ENCODE measurements at regions not wholly inside any gene's neighbourhood (a gene's known extent, or its start where the extent isn't known, plus 50 kb on each side); places are given as distances from the start of the nearest gene placed in this dataset.
A peak's percentile ranks its signal among the peaks of the same experiment; 100 is the strongest.

DNA sequence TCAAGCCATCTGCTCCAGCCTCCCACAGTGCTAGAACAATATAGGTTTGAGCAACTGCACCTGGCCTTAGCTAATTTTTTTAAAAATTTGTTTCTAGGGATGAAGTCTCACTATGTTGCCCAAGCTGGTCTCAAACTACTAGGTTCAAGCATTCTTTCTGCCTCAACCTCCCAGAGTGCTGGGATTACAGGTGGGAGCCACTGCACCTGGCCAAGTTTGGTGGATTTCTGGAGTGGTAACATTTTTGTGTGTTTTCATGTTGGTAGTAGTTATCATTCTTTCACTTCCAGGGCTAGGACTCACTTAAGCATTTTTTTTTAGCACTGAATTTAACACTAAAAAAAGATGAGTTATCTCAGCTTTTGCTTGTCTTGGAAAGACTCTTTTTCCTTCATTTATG, 328.0 kb upstream of the RGS6 start:
- no peak for ATAC-seq (ENCODE audit: insufficient read depth, low read depth)
- H3K9ac ChIP-seq (ENCODE audit: low read depth, low read length), result no peak overlapping the region; the same call in 1 of the 2 replicates
- peak overlapping the region; percentile 73 for H3K27ac ChIP-seq (ENCODE audit: low read length)

DNA sequence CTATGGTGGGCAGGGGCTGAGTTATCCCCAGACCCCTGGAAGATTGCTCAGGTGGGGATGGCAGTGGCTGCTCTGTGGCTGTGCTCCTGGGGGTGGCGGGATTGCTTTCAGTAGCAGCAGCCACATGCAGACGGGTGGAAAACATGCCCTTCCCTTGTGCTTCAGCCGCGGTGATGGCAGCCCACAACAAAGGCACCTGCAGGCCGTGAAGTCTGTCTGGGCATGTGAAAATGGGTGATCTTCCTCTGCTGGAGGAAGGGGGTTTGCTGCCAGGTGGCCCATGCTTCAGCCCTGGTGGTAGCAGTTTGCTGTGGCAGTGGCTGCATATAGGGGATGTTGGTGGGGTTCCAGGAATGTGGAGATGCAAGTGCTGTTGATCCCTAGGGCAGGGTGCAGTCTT, 326.2 kb upstream of the RGS6 start:
- Histone ChIP-seq H3K4me2 (ENCODE audit: insufficient read depth, low read length) (peak overlapping the region; percentile 52), H3K36me3 (ENCODE audit: insufficient read depth, low read length) (no peaks in the 10 kb centered on the region), H3K4me3 (ENCODE audit: low read depth in 1 of 2, low read length in 2 of 2) (peak overlapping the region in 1 of 2 experiments; percentile 27; a peak in 1 of 4 replicates), H2AFZ (ENCODE audit: low read depth, low read length) (peak overlapping the region; percentile 22; the same call in 1 of the 2 replicates), H4K20me1 (ENCODE audit: insufficient read depth, low read length) (no peaks in the 10 kb centered on the region), H3K4me1 (ENCODE audit: insufficient read depth, low read length) (peaks cover 52% of the 10 kb centered on the region), H3K79me2 (ENCODE audit: insufficient read depth, low read length) (peaks cover 66% of the 10 kb centered on the region), H3K27me3 (ENCODE audit: insufficient read depth, low read length, poor library complexity) (no peaks in the 10 kb centered on the region), H3K9me3 (ENCODE audit: insufficient read depth, low read length, severe bottlenecking) (no peaks in the 10 kb centered on the region), H3K27ac (ENCODE audit: low read length) (peak overlapping the region; percentile 89), H3K9ac (ENCODE audit: low read depth, low read length) (peak overlapping the region; percentile 41)
- ATAC-seq (ENCODE audit: insufficient read depth, low read depth), result peak; percentile 95
- no peak for TF ChIP-seq EZH2 (IDR thresholded peaks at IDR 0.05; ENCODE audit: borderline replicate concordance, low read depth, low read length, severe bottlenecking)
- TF ChIP-seq, protein P1, sequence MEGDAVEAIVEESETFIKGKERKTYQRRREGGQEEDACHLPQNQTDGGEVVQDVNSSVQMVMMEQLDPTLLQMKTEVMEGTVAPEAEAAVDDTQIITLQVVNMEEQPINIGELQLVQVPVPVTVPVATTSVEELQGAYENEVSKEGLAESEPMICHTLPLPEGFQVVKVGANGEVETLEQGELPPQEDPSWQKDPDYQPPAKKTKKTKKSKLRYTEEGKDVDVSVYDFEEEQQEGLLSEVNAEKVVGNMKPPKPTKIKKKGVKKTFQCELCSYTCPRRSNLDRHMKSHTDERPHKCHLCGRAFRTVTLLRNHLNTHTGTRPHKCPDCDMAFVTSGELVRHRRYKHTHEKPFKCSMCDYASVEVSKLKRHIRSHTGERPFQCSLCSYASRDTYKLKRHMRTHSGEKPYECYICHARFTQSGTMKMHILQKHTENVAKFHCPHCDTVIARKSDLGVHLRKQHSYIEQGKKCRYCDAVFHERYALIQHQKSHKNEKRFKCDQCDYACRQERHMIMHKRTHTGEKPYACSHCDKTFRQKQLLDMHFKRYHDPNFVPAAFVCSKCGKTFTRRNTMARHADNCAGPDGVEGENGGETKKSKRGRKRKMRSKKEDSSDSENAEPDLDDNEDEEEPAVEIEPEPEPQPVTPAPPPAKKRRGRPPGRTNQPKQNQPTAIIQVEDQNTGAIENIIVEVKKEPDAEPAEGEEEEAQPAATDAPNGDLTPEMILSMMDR (IDR thresholded peaks at IDR 0.05; ENCODE audit: borderline replicate concordance, extremely low read depth, low read length, poor library complexity, severe bottlenecking), result peak; percentile 67
- DNase-seq, result peak; percentile 96

More for the DNA sequence above, 328.0 kb upstream of the RGS6 start:
- Histone ChIP-seq H3K27me3 (ENCODE audit: insufficient read depth, low read length, poor library complexity) (no peaks in the 10 kb centered on the region), H3K4me1 (ENCODE audit: insufficient read depth, low read length) (peaks cover 62% of the 10 kb centered on the region), H3K36me3 (ENCODE audit: insufficient read depth, low read length) (no peaks in the 10 kb centered on the region), H3K4me2 (ENCODE audit: insufficient read depth, low read length) (no peak overlapping the region), H3K4me3 (ENCODE audit: low read depth in 1 of 2, low read length in 2 of 2) (no peak overlapping the region), H4K20me1 (ENCODE audit: insufficient read depth, low read length) (no peaks in the 10 kb centered on the region), H3K9me3 (ENCODE audit: insufficient read depth, low read length, severe bottlenecking) (peaks cover 8% of the 10 kb centered on the region), H3K79me2 (ENCODE audit: insufficient read depth, low read length) (peaks cover 70% of the 10 kb centered on the region), H2AFZ (ENCODE audit: low read depth, low read length) (no peak overlapping the region)
- no peak for DNase-seq
- TF ChIP-seq EZH2 (IDR thresholded peaks at IDR 0.05; ENCODE audit: borderline replicate concordance, low read depth, low read length, severe bottlenecking), result no peak
- TF ChIP-seq, protein P1 (IDR thresholded peaks at IDR 0.05; ENCODE audit: borderline replicate concordance, extremely low read depth, low read length, poor library complexity, severe bottlenecking), result no peak

DNA sequence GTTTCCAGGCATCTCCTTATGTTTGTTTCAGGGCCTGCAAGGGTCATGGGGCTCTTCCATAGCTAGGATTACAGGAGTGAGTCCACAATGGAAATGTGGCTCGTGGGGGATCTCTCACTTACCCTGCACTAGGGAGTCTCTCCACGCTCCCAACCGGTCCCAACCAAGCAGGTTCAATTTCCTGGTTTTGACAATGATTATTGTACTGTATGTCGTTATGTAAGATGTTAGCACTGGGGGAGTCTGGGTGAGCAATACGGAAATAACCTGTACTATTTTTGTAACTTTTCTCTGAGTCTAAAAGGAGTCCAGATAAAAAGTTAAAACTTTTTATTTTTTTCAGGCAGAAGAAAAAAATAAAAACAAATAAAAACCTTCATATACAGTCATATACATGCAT, 325.7 kb upstream of the RGS6 start:
- H3K9ac ChIP-seq (ENCODE audit: low read depth, low read length), result peak overlapping the region; percentile 41
- TF ChIP-seq, protein P1 (IDR thresholded peaks at IDR 0.05; ENCODE audit: borderline replicate concordance, extremely low read depth, low read length, poor library complexity, severe bottlenecking), result no peak
- no peak for TF ChIP-seq EZH2 (IDR thresholded peaks at IDR 0.05; ENCODE audit: borderline replicate concordance, low read depth, low read length, severe bottlenecking)
- peaks cover 48% of the 10 kb centered on the region for H3K4me1 ChIP-seq (ENCODE audit: insufficient read depth, low read length)
- H3K4me2 ChIP-seq (ENCODE audit: insufficient read depth, low read length), result peak overlapping the region; percentile 52
- H3K36me3 ChIP-seq (ENCODE audit: insufficient read depth, low read length), result no peaks in the 10 kb centered on the region
- H3K27ac ChIP-seq (ENCODE audit: low read length), result peak overlapping the region; percentile 89
- no peaks in the 10 kb centered on the region for H3K9me3 ChIP-seq (ENCODE audit: insufficient read depth, low read length, severe bottlenecking)
- peak overlapping the region in 1 of 2 experiments; percentile 27; a peak in 1 of 4 replicates for H3K4me3 ChIP-seq (ENCODE audit: low read depth in 1 of 2, low read length in 2 of 2)
- DNase-seq (no peak), ATAC-seq (ENCODE audit: insufficient read depth, low read depth) (peak; percentile 7; the same call in 2 of the 3 replicates)
- H4K20me1 ChIP-seq (ENCODE audit: insufficient read depth, low read length), result no peaks in the 10 kb centered on the region
- peak overlapping the region; percentile 22; the same call in 1 of the 2 replicates for H2AFZ ChIP-seq (ENCODE audit: low read depth, low read length)
- H3K27me3 ChIP-seq (ENCODE audit: insufficient read depth, low read length, poor library complexity), result no peaks in the 10 kb centered on the region
- H3K79me2 ChIP-seq (ENCODE audit: insufficient read depth, low read length), result peaks cover 61% of the 10 kb centered on the region

All from DND-41 (cell line).